Naive thymus-derived CD4-positive, alpha-beta T cell (primary cell): ENCODE measurements at regions not wholly inside any gene's neighbourhood (a gene's known extent, or its start where the extent isn't known, plus 50 kb on each side); places are given as distances from the start of the nearest gene placed in this dataset.

Experiments
- ATAC-seq: fragments of 150-1000 bp; cut with Tn5 transposase; 2 replicates; pipeline ENCODE4 v1.10.0; 2021; ENCODE audit warnings: mild to moderate bottlenecking, moderate library complexity
- CTCF ChIA-PET: fragments of 350-600 bp; sonication (Branson Sonifier 250); formaldehyde crosslinking; loops from one replicate; lab custom pipeline; 2021; ENCODE audit warnings: antibody characterized with exemption; lab: Charles Lee
- POLR2A ChIA-PET: fragments of 350-600 bp; sonication (Branson Sonifier 250); formaldehyde crosslinking; loops from one replicate; lab custom pipeline; 2021; ENCODE audit warnings: antibody characterized with exemption, inconsistent platforms; lab: Charles Lee
- DNase-seq, 9 donors: peaks; one replicate each; pipeline versions ENCODE4 v3.0.0 to v3.0.0-alpha.2; 2020 to 2022; ENCODE audit warnings: mixed read lengths in 1 of 9
- H3K27ac ChIP-seq: one replicate; pipeline ENCODE4 v1.7.0; 2013; ENCODE audit warnings: mild to moderate bottlenecking, low read depth, low read length, moderate library complexity
- H3K27me3 ChIP-seq, 2 donors: one replicate each; pipeline ENCODE4 v1.7.0; 2013; ENCODE audit warnings: low read length in 2 of 2, mild to moderate bottlenecking in 2 of 2, moderate library complexity in 2 of 2; ENCODE audit not compliant: control insufficient read depth in 2 of 2, insufficient read depth in 2 of 2
- H3K36me3 ChIP-seq, 3 experiments: 1 replicate in 2 of 3; 2 replicates in 1 of 3; pipeline ENCODE4 v1.7.0; 2013; ENCODE audit warnings: low read length in 3 of 3, mild to moderate bottlenecking in 3 of 3, moderate library complexity in 1 of 3; ENCODE audit not compliant: insufficient read depth in 3 of 3, control insufficient read depth in 2 of 3
- H3K4me1 ChIP-seq, 2 donors: one replicate each; pipeline ENCODE4 v1.7.0; 2013; ENCODE audit warnings: low read length in 2 of 2, mild to moderate bottlenecking in 2 of 2, moderate library complexity in 1 of 2; ENCODE audit not compliant: control insufficient read depth in 2 of 2, insufficient read depth in 2 of 2
- H3K4me3 ChIP-seq: 2 replicates; pipeline ENCODE4 v1.7.0; 2013; ENCODE audit warnings: mild to moderate bottlenecking, low read length
- H3K9me3 ChIP-seq, 3 experiments: 1 replicate in 2 of 3; 2 replicates in 1 of 3; pipeline ENCODE4 v1.7.0; 2013; ENCODE audit warnings: low read length in 3 of 3; ENCODE audit not compliant: control insufficient read depth in 2 of 3
- H3K27ac Mint-ChIP-seq, 9 donors: one replicate each; pipeline ENCODE4 v1.8.0; 2020 to 2022; ENCODE audit warnings: mixed read lengths in 9 of 9, mild to moderate bottlenecking in 8 of 9, moderate library complexity in 5 of 9, inconsistent platforms in 2 of 9
- H3K27me3 Mint-ChIP-seq, 5 donors: one replicate each; pipeline ENCODE4 v1.8.0; 2021 to 2022; ENCODE audit warnings: mixed read lengths in 5 of 5, mild to moderate bottlenecking in 1 of 5
- H3K36me3 Mint-ChIP-seq, 5 donors: one replicate each; pipeline ENCODE4 v1.8.0; 2020 to 2022; ENCODE audit warnings: mixed read lengths in 5 of 5, mild to moderate bottlenecking in 3 of 5, inconsistent platforms in 1 of 5
- H3K4me1 Mint-ChIP-seq, 7 donors: one replicate each; pipeline ENCODE4 v1.8.0; 2020 to 2022; ENCODE audit warnings: mixed read lengths in 7 of 7, mild to moderate bottlenecking in 3 of 7, inconsistent platforms in 1 of 7
- H3K4me3 Mint-ChIP-seq, 10 donors: one replicate each; pipeline ENCODE4 v1.8.0; 2020 to 2022; ENCODE audit warnings: mild to moderate bottlenecking in 10 of 10, mixed read lengths in 10 of 10, moderate library complexity in 6 of 10, inconsistent platforms in 2 of 10
- H3K9me3 Mint-ChIP-seq, 11 donors: one replicate each; pipeline ENCODE4 v1.8.0; 2020 to 2022; ENCODE audit warnings: mixed read lengths in 11 of 11, mild to moderate bottlenecking in 4 of 11, inconsistent platforms in 1 of 11, moderate library complexity in 1 of 11
- intact Hi-C, 2 donors: fragments of 100-400 bp; cut with micrococcal nuclease; formaldehyde crosslinking; loops; one replicate each; pipeline ENCODE4 v1.15.1; 2023

DNA sequence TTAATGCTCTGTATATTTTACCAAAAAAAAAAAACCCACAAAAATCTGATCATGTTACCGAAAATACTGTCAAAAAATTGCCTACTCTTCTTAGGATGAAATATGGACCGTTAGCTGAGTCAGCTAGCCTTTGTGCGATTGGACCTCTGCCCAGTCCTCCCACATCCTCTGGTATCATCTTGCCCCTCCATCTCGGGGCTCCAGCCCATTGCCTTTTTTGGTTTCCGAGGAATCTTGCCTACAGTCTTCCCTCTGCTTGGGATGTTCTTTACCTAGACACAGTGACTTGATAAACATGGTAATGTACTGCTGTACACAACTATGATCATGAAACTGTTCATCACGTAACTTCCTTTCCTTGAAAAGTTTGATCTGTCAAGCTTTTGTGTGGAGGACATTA, 371.4 kb downstream of the SV2B start:
- intact Hi-C loops, result loop anchor here (5.0 kb wide), 5 partner anchors 49 to 381 kb away; partner anchors contain the start of gene SLCO3A1 (in 1 of the 2)
- Histone ChIP-seq H3K36me3 (no peaks in the 10 kb centered on the region), H3K4me3 (no peak overlapping the region), H3K9me3 (no peaks in the 10 kb centered on the region), H3K27ac (peak overlapping the region; percentile 38), H3K4me1 (peaks cover 47 to 51% of the 10 kb centered on the region in 2 donors), H3K27me3 (no peaks in the 10 kb centered on the region)
- H3K36me3 Mint-ChIP-seq, result peaks cover 0 to 20% (median 0%) of the 10 kb centered on the region in 5 donors
- peaks cover 0 to 11% (median 2%) of the 10 kb centered on the region in 11 donors for H3K9me3 Mint-ChIP-seq
- peak overlapping the region; percentile 35 to 71 (median 52) for H3K4me3 Mint-ChIP-seq
- H3K4me1 Mint-ChIP-seq, result peaks cover 29 to 78% (median 58%) of the 10 kb centered on the region in 7 donors
- peak in 1 of 9 donors; percentile 16 for DNase-seq
- ATAC-seq, result no peak
- no peaks in the 10 kb centered on the region for H3K27me3 Mint-ChIP-seq
- H3K27ac Mint-ChIP-seq, result peak overlapping the region; percentile 36 to 96 (median 87)
- ChIA-PET CTCF (interaction anchor here (1.1 kb wide), 1 partner anchor 377 kb away, joined by 3 read pairs; no protein-coding TSS in a partner anchor), POLR2A (no interaction called here)

DNA sequence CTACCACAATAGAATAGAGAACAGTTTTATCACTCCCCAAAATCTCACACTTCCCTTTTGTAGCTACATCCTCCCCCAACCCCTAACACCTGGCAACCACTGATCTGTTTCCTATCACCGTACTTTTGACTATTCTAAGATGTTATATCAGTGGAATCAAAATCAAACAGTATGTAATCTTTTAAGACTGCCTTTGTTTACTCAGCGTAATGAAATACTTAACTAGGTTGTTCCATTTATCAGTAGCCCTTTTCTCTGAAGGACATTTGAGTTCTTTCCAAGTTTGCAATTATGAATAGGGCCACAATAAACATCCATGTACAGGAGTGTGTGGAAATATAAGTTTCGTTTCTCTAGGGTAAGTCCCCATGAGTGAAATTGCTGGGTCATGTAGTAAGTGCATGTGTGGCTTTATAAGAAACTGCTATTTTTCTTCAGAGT, 372.3 kb downstream of the SV2B start:
- ATAC-seq (peak; percentile 74), DNase-seq (peak in 7 of 9 donors; percentile 42 to 79 (median 70))
- H3K27me3 Mint-ChIP-seq, result peaks cover 0 to 3% (median 0%) of the 10 kb centered on the region in 5 donors
- H3K4me3 Mint-ChIP-seq, result peak overlapping the region; percentile 45 to 84 (median 75)
- Histone ChIP-seq H3K36me3 (no peaks in the 10 kb centered on the region), H3K4me3 (peak overlapping the region; percentile 1), H3K9me3 (no peaks in the 10 kb centered on the region), H3K27ac (peak overlapping the region; percentile 61), H3K27me3 (no peaks in the 10 kb centered on the region), H3K4me1 (peaks cover 47 to 49% of the 10 kb centered on the region in 2 donors)
- ChIA-PET CTCF (interaction anchor here (1.1 kb wide), 1 partner anchor 376 kb away, joined by 3 read pairs; no protein-coding TSS in a partner anchor), POLR2A (interaction anchor here (1.0 kb wide), 1 partner anchor 33 kb away, joined by 3 read pairs; no protein-coding TSS in a partner anchor)
- H3K27ac Mint-ChIP-seq, result peak overlapping the region; percentile 33 to 94 (median 85)
- intact Hi-C loops, result loop anchor here (1.0 to 5.0 kb wide), 8 partner anchors 19 to 380 kb away; partner anchors contain the start of gene SLCO3A1 (in 1 of the 2)
- peaks cover 0 to 11% (median 2%) of the 10 kb centered on the region in 11 donors for H3K9me3 Mint-ChIP-seq
- H3K36me3 Mint-ChIP-seq, result peaks cover 0 to 20% (median 0%) of the 10 kb centered on the region in 5 donors
- H3K4me1 Mint-ChIP-seq, result peaks cover 29 to 78% (median 58%) of the 10 kb centered on the region in 7 donors

DNA sequence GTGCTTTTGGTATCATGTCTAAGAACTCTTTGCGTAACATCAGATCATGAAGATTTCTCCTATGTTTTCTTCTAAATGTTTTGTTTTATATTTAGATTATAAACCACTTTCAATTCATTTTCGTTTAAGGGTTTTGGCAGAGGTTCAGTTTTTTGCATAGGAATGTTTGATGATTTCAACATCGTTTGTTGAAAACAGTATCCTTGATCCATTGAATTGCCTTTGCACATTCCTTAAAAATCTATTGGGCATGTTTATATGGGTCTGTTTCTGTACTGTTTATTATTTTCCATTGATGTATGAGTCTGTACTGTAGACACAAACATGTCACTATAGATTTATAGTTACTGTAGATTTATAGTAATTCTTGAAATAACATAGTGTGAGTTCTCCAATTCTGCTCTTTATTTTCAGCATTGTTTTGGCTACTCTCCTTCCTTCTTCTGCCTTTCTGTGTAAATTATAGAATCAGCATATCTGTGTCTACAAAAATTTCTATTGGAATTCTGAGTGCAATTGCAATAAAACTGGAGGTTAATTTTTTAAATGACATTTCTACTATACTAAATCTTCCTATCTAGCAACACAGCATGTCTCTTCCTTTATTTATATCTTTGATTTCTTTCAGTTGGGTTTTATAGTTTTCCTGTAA, 374.0 kb downstream of the SV2B start:
- H3K36me3 Mint-ChIP-seq, result peaks cover 0 to 17% (median 0%) of the 10 kb centered on the region in 5 donors
- peak overlapping the region in 1 of 9 donors; percentile 85 for H3K27ac Mint-ChIP-seq
- H3K4me3 Mint-ChIP-seq, result peak overlapping the region in 2 of 10 donors; percentile 44 to 77

DNA sequence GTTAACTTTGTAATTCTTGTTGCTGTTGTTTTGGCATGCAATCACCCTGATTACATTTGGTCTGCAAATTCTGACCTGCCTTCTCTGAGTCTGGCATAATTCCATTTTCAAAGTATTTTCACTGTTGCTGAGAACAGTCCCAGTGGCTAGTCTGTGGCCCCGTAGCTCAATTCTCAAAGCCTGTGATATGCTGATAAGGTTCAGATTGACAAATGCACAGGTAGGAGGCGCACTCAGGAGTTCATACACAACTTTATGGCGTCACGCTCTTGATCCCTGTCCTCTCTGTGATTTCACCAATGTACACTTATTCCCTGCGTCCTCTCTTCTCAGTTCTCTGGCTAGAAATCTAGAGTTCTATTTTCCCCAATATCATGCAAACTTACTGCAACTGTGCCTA, 376.6 kb upstream of the SLCO3A1 start:
- DNase-seq (no peak), ATAC-seq (no peak)
- Mint-ChIP-seq H3K9me3 (peaks cover 0 to 7% (median 0%) of the 10 kb centered on the region in 11 donors), H3K4me1 (peaks cover 15 to 69% (median 50%) of the 10 kb centered on the region in 7 donors), H3K27ac (no peak overlapping the region), H3K27me3 (peaks cover 0 to 3% (median 0%) of the 10 kb centered on the region in 5 donors), H3K36me3 (peaks cover 0 to 20% (median 0%) of the 10 kb centered on the region in 5 donors), H3K4me3 (no peak overlapping the region)
- Histone ChIP-seq H3K9me3 (no peaks in the 10 kb centered on the region), H3K27ac (no peak overlapping the region), H3K4me3 (no peak overlapping the region), H3K4me1 (peaks cover 16 to 29% of the 10 kb centered on the region in 2 donors), H3K36me3 (no peaks in the 10 kb centered on the region), H3K27me3 (no peaks in the 10 kb centered on the region)
- ChIA-PET POLR2A (no interaction called here), CTCF (no interaction called here)
- intact Hi-C loops, result no loop called here

More for the DNA sequence above, 374.0 kb downstream of the SV2B start:
- intact Hi-C loops, result loop anchor here (2.0 to 5.0 kb wide), 7 partner anchors 48 to 378 kb away; partner anchors contain the start of gene SLCO3A1 (in 1 of the 2)
- ATAC-seq (no peak), DNase-seq (no peak)
- H3K27me3 ChIP-seq, result no peaks in the 10 kb centered on the region
- ChIA-PET POLR2A (no interaction called here), CTCF (no interaction called here)
- Mint-ChIP-seq H3K27me3 (peaks cover 0 to 3% (median 0%) of the 10 kb centered on the region in 5 donors), H3K4me1 (peaks cover 29 to 71% (median 52%) of the 10 kb centered on the region in 7 donors), H3K9me3 (peaks cover 0 to 8% (median 2%) of the 10 kb centered on the region in 11 donors)
- H3K4me1 ChIP-seq, result peaks cover 32 to 48% of the 10 kb centered on the region in 2 donors
- no peaks in the 10 kb centered on the region for H3K9me3 ChIP-seq
- no peak overlapping the region for H3K4me3 ChIP-seq
- no peaks in the 10 kb centered on the region for H3K36me3 ChIP-seq
- H3K27ac ChIP-seq, result no peak overlapping the region

DNA sequence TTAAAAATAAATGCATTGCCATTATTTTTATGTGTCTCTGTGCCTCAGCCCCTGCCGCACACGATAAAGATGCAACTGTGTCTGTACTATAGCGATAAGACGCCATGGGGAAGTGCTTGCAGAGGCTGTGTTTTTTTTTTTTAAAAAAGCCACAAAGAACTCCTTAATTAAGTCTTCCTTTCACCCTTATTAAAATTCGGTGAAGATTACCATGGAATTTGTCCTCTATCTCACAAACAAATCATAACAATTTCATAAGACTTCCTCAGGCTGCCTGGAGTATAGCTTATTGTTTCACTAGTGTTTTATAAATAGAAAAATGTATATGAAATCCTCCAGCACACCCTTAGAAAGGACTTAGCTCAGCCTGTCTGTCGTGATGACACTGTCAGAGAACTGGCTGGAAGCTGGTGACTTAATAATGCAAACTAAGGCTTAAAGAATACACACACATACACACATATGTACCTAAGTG, 374.8 kb upstream of the SLCO3A1 start:
- Mint-ChIP-seq H3K4me3 (peak overlapping the region in 6 of 10 donors; percentile 21 to 56 (median 38)), H3K9me3 (peaks cover 0 to 4% (median 0%) of the 10 kb centered on the region in 11 donors), H3K27me3 (peaks cover 0 to 3% (median 0%) of the 10 kb centered on the region in 5 donors), H3K36me3 (peaks cover 0 to 25% (median 0%) of the 10 kb centered on the region in 5 donors), H3K4me1 (peaks cover 16 to 71% (median 53%) of the 10 kb centered on the region in 7 donors), H3K27ac (peak overlapping the region in 4 of 9 donors; percentile 6 to 77 (median 42))
- Histone ChIP-seq H3K9me3 (no peaks in the 10 kb centered on the region), H3K27ac (no peak overlapping the region), H3K4me3 (no peak overlapping the region), H3K36me3 (no peaks in the 10 kb centered on the region), H3K27me3 (no peaks in the 10 kb centered on the region), H3K4me1 (peaks cover 25 to 35% of the 10 kb centered on the region in 2 donors)
- ChIA-PET CTCF (interaction anchor here (1.1 kb wide), 1 partner anchor 18 kb away, joined by 3 read pairs; no protein-coding TSS in a partner anchor), POLR2A (no interaction called here)
- DNase-seq (peak in 1 of 9 donors; percentile 5), ATAC-seq (no peak)
- intact Hi-C loops, result no loop called here

DNA sequence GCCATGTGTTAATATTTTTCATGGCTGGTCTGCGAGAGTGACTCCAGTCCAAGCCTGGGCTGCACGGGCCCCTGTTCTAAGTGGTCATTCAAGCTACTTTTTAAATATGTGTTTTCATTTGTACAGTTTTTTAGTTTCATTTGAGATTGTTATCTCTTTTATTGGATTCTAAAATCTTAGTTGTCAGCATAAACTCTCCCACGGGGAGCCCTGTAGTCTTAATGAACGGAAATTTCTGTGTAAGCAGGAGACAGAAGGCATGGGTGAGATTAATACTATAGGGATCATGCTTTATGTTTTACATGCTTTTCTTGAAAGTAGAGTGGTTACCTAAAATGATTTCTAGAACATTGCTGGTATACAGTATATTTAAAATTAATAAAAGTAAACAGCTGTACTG, 373.1 kb upstream of the SLCO3A1 start:
- peaks cover 0 to 3% (median 0%) of the 10 kb centered on the region in 5 donors for H3K27me3 Mint-ChIP-seq
- ATAC-seq (no peak), DNase-seq (no peak)
- H3K4me1 Mint-ChIP-seq, result peaks cover 24 to 74% (median 64%) of the 10 kb centered on the region in 7 donors
- peaks cover 0 to 9% (median 0%) of the 10 kb centered on the region in 11 donors for H3K9me3 Mint-ChIP-seq
- H3K27ac ChIP-seq, result no peak overlapping the region
- intact Hi-C loops, result loop anchor here in 1 of 2 donors (5.0 kb wide), 1 partner anchor 38 kb away; no protein-coding TSS in a partner anchor
- H3K4me1 ChIP-seq, result peaks cover 25 to 40% of the 10 kb centered on the region in 2 donors
- peak overlapping the region in 2 of 10 donors; percentile 2 to 24 for H3K4me3 Mint-ChIP-seq
- ChIA-PET CTCF (no interaction called here), POLR2A (interaction anchor here (0.7 kb wide), 1 partner anchor 11 kb away, joined by 3 read pairs; no protein-coding TSS in a partner anchor)
- peaks cover 0 to 24% (median 3%) of the 10 kb centered on the region in 5 donors for H3K36me3 Mint-ChIP-seq
- peak overlapping the region in 1 of 9 donors; percentile 77 for H3K27ac Mint-ChIP-seq
- H3K36me3 ChIP-seq, result no peaks in the 10 kb centered on the region
- H3K27me3 ChIP-seq, result no peaks in the 10 kb centered on the region
- no peak overlapping the region for H3K4me3 ChIP-seq
- no peaks in the 10 kb centered on the region for H3K9me3 ChIP-seq
